Nephron (organoid): ENCODE measurements at regions not wholly inside any gene's neighbourhood (a gene's known extent, or its start where the extent isn't known, plus 50 kb on each side); places are given as distances from the start of the nearest gene placed in this dataset.
A peak's percentile ranks its signal among the peaks of the same experiment; 100 is the strongest.
"Not testable (repeated sequence)": the region's sequence is repeated elsewhere in the genome, so short reads cannot be mapped to it uniquely, and the experiment has no call there.

ENCODE experiments used
- H3K27ac Mint-ChIP-seq, 3 experiments: 2 replicates each; pipeline ENCODE4 v1.8.0; 2020; ENCODE audit warnings: mixed read lengths in 3 of 3, mild to moderate bottlenecking in 2 of 3, moderate library complexity in 1 of 3
- H3K27me3 Mint-ChIP-seq: 2 replicates; pipeline ENCODE4 v1.8.0; 2021; ENCODE audit warnings: low read depth, mild to moderate bottlenecking, moderate library complexity, mixed read lengths
- H3K36me3 Mint-ChIP-seq: 2 replicates; pipeline ENCODE4 v1.8.0; 2020; ENCODE audit warnings: low read depth, mixed read lengths
- H3K4me1 Mint-ChIP-seq: 2 replicates; pipeline ENCODE4 v1.8.0; 2020; ENCODE audit warnings: mixed read lengths
- H3K4me3 Mint-ChIP-seq, 3 experiments: 2 replicates each; pipeline ENCODE4 v1.8.0; 2020; ENCODE audit warnings: mild to moderate bottlenecking in 3 of 3, mixed read lengths in 3 of 3, moderate library complexity in 2 of 3
- H3K9me3 Mint-ChIP-seq: 2 replicates; pipeline ENCODE4 v1.8.0; 2020; ENCODE audit warnings: mixed read lengths
- TF ChIP-seq, protein P1 (sequence below), 3 experiments: fragments of 200-600 bp; sonication (generic); IDR thresholded peaks; one replicate each; pipeline ENCODE4 v1.5.0; 2021; ENCODE audit warnings: antibody characterized with exemption in 3 of 3; ENCODE audit not compliant: unreplicated experiment in 3 of 3

DNA sequence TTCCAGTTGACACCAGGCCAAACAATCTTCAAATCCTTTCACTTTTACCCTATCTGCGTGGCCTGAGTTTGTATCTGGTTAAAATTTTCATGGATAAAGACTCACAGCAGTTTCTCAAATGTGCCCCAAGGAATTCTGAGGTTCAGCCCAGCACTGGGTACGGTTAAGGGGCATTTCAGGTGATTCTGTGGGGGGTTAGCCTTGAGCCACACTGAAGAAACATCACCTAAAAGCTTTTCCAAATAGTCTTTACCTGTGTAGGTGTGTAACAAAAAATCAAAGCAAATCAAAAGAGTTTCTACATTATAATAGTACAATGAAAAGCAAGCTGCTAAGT, 83.8 kb upstream of the DNAJC1 start:
- TF ChIP-seq, protein P1, sequence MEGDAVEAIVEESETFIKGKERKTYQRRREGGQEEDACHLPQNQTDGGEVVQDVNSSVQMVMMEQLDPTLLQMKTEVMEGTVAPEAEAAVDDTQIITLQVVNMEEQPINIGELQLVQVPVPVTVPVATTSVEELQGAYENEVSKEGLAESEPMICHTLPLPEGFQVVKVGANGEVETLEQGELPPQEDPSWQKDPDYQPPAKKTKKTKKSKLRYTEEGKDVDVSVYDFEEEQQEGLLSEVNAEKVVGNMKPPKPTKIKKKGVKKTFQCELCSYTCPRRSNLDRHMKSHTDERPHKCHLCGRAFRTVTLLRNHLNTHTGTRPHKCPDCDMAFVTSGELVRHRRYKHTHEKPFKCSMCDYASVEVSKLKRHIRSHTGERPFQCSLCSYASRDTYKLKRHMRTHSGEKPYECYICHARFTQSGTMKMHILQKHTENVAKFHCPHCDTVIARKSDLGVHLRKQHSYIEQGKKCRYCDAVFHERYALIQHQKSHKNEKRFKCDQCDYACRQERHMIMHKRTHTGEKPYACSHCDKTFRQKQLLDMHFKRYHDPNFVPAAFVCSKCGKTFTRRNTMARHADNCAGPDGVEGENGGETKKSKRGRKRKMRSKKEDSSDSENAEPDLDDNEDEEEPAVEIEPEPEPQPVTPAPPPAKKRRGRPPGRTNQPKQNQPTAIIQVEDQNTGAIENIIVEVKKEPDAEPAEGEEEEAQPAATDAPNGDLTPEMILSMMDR (IDR thresholded peaks at IDR 0.05; ENCODE audit: unreplicated experiment in 3 of 3), result no peak
- peaks cover 10% of the 10 kb centered on the region for H3K9me3 Mint-ChIP-seq
- no peaks in the 10 kb centered on the region for H3K36me3 Mint-ChIP-seq
- H3K4me3 Mint-ChIP-seq, result no peak overlapping the region
- peak overlapping the region in 2 of 3 experiments; percentile 70 to 71 for H3K27ac Mint-ChIP-seq
- peaks cover 14% of the 10 kb centered on the region for H3K4me1 Mint-ChIP-seq
- H3K27me3 Mint-ChIP-seq, result peaks cover 10% of the 10 kb centered on the region

DNA sequence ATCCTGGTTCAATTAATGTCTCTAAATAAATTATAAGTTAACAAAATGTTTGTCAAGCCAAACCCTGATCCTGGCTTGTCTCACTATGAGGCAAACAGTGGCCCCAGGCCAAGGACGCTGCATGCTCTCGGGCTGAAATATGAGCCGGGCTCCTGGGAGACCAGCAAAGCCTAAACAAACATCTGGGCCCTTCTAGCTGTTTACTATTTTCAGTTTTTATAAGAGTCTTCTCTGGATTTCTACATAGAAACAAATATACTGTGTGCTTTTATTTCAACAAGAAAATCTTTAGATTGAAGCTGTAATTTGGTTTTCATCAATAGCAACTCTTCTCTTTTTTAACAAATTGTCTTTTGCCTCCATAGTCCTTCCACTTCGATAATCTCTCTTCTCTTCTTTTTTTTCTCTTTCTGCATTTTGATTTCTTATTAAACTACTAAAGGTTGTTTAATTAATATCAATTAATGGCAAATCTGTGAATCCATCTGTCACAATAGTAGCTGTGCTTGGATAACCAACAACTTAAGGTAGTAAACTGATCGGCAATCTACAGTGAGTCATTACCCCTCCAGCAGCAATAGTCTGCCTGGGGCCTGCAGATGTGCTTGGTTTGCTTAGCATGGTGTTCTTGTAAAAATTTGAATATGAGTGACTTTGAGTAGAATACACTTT, 83.3 kb upstream of the DNAJC1 start:
- TF ChIP-seq, protein P1 (IDR thresholded peaks at IDR 0.05; ENCODE audit: unreplicated experiment in 3 of 3), result no peak
- H3K36me3 Mint-ChIP-seq, result no peaks in the 10 kb centered on the region
- H3K4me3 Mint-ChIP-seq, result no peak overlapping the region
- H3K4me1 Mint-ChIP-seq, result peaks cover 14% of the 10 kb centered on the region
- peaks cover 10% of the 10 kb centered on the region for H3K27me3 Mint-ChIP-seq
- H3K27ac Mint-ChIP-seq, result peak overlapping the region; percentile 65 to 71 (median 70)
- H3K9me3 Mint-ChIP-seq, result peaks cover 8% of the 10 kb centered on the region

GRCh38 chr10:22079921-22080320, 76.4 kb upstream of the DNAJC1 start:
- not testable (repeated sequence) for H3K27ac Mint-ChIP-seq, H3K4me1 Mint-ChIP-seq, H3K27me3 Mint-ChIP-seq

GRCh38 chr10:22071332-22071731, 67.8 kb upstream of the DNAJC1 start:
- H3K9me3 Mint-ChIP-seq, result peaks cover 47% of the 10 kb centered on the region
- no peak overlapping the region for H3K4me3 Mint-ChIP-seq
- H3K27ac Mint-ChIP-seq, result no peak overlapping the region
- no peaks in the 10 kb centered on the region for H3K4me1 Mint-ChIP-seq
- TF ChIP-seq, protein P1 (IDR thresholded peaks at IDR 0.05; ENCODE audit: unreplicated experiment in 3 of 3), result no peak
- no peaks in the 10 kb centered on the region for H3K27me3 Mint-ChIP-seq
- peaks cover 5% of the 10 kb centered on the region for H3K36me3 Mint-ChIP-seq

More at GRCh38 chr10:22079921-22080320, 76.4 kb upstream of the DNAJC1 start:
- not testable (repeated sequence) for H3K4me3 Mint-ChIP-seq, H3K36me3 Mint-ChIP-seq
- peaks cover 21% of the 10 kb centered on the region for H3K9me3 Mint-ChIP-seq

- H3K27me3 Mint-ChIP-seq, result no peaks in the 10 kb centered on the region
- no peaks in the 10 kb centered on the region for H3K4me1 Mint-ChIP-seq
- H3K9me3 Mint-ChIP-seq, result peaks cover 49% of the 10 kb centered on the region
- H3K27ac Mint-ChIP-seq, result no peak overlapping the region
- TF ChIP-seq, protein P1 (IDR thresholded peaks at IDR 0.05; ENCODE audit: unreplicated experiment in 3 of 3), result no peak
- H3K4me3 Mint-ChIP-seq, result no peak overlapping the region
- peaks cover 5% of the 10 kb centered on the region for H3K36me3 Mint-ChIP-seq
These were observed 63.6 kb upstream of the DNAJC1 start for GRCh38 chr10:22067091-22067490.

GRCh38 chr10:22060984-22061383, 57.5 kb upstream of the DNAJC1 start:
- H3K27me3 Mint-ChIP-seq, H3K4me3 Mint-ChIP-seq, H3K27ac Mint-ChIP-seq, H3K4me1 Mint-ChIP-seq, H3K36me3 Mint-ChIP-seq: not testable (repeated sequence)
- H3K9me3 Mint-ChIP-seq, result peaks cover 34% of the 10 kb centered on the region

DNA sequence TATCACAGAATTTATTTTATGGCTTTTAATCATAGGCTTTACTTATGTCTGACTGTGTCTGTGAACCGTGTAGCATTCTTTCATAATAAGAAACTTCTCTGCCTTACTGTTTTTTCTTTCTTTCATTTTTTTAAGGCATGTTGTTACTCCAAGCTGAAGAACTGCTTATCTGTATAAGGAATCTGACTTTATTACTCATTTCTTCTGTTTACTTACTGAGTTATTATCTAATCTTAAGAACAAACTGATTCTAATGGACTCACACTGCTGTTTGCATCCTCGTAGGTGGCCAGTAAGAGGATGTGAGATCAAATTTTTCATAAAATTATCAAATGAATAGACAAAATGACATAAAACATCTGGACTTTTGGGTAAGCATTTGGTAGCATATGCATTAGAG, 54.7 kb upstream of the DNAJC1 start:
- H3K27ac Mint-ChIP-seq, result peak overlapping the region in 2 of 3 experiments; percentile 47 to 67
- no peak overlapping the region for H3K4me3 Mint-ChIP-seq
- TF ChIP-seq, protein P1 (IDR thresholded peaks at IDR 0.05; ENCODE audit: unreplicated experiment in 3 of 3), result no peak
- peaks cover 21% of the 10 kb centered on the region for H3K9me3 Mint-ChIP-seq
- no peaks in the 10 kb centered on the region for H3K4me1 Mint-ChIP-seq
- H3K27me3 Mint-ChIP-seq, result no peaks in the 10 kb centered on the region
- peaks cover 2% of the 10 kb centered on the region for H3K36me3 Mint-ChIP-seq
